ENCODE measurements at regions not wholly inside any gene's neighbourhood (a gene's known extent, or its start where the extent isn't known, plus 50 kb on each side); places are given as distances from the start of the nearest gene placed in this dataset.
A peak's percentile ranks its signal among the peaks of the same experiment; 100 is the strongest.
"Not testable (repeated sequence)": the region's sequence is repeated elsewhere in the genome, so short reads cannot be mapped to it uniquely, and the experiment has no call there.

GRCh38 chr13:23963184-23963931 lies 66.1 kb upstream of the C1QTNF9B start:
- peaks cover 0 to 7% of the 10 kb centered on the region in 2 donors for H3K4me1 ChIP-seq (ENCODE audit: control insufficient read depth in 1 of 2, insufficient read depth in 2 of 2, low read length in 2 of 2)
- no peaks in the 10 kb centered on the region for H3K36me3 ChIP-seq (ENCODE audit: control insufficient read depth in 1 of 2, insufficient read depth in 2 of 2, low read length in 2 of 2)
- H3K27ac ChIP-seq (ENCODE audit: low read length) = no peak overlapping the region
- no peaks in the 10 kb centered on the region for H3K27me3 ChIP-seq (ENCODE audit: low read depth, low read length)
- H3K9me3 ChIP-seq (ENCODE audit: control insufficient read depth in 1 of 2, low read length in 2 of 2) = no peaks in the 10 kb centered on the region
- H3K4me3 ChIP-seq (ENCODE audit: low read depth in 1 of 2, low read length in 2 of 2) = no peak overlapping the region

GRCh38 chr13:23963947-23964346 lies 66.6 kb upstream of the C1QTNF9B start:
- Histone ChIP-seq H3K36me3 (ENCODE audit: control insufficient read depth in 1 of 2, insufficient read depth in 2 of 2, low read length in 2 of 2) (no peaks in the 10 kb centered on the region), H3K27ac (ENCODE audit: low read length) (no peak overlapping the region), H3K4me3 (ENCODE audit: low read depth in 1 of 2, low read length in 2 of 2) (no peak overlapping the region), H3K27me3 (ENCODE audit: low read depth, low read length) (no peaks in the 10 kb centered on the region), H3K9me3 (ENCODE audit: control insufficient read depth in 1 of 2, low read length in 2 of 2) (no peaks in the 10 kb centered on the region), H3K4me1 (ENCODE audit: control insufficient read depth in 1 of 2, insufficient read depth in 2 of 2, low read length in 2 of 2) (peaks cover 0 to 7% of the 10 kb centered on the region in 2 donors)

GRCh38 chr13:23965346-23965745 lies 68.0 kb upstream of the C1QTNF9B start:
- H3K9me3 ChIP-seq (ENCODE audit: control insufficient read depth in 1 of 2, low read length in 2 of 2) = no peaks in the 10 kb centered on the region
- no peak overlapping the region for H3K27ac ChIP-seq (ENCODE audit: low read length)
- peaks cover 0 to 7% of the 10 kb centered on the region in 2 donors for H3K4me1 ChIP-seq (ENCODE audit: control insufficient read depth in 1 of 2, insufficient read depth in 2 of 2, low read length in 2 of 2)
- H3K36me3 ChIP-seq (ENCODE audit: control insufficient read depth in 1 of 2, insufficient read depth in 2 of 2, low read length in 2 of 2) = no peaks in the 10 kb centered on the region
- no peak overlapping the region for H3K4me3 ChIP-seq (ENCODE audit: low read depth in 1 of 2, low read length in 2 of 2)
- no peaks in the 10 kb centered on the region for H3K27me3 ChIP-seq (ENCODE audit: low read depth, low read length)

GRCh38 chr13:23966221-23966690 lies 69.0 kb upstream of the C1QTNF9B start:
- Histone ChIP-seq H3K27ac (ENCODE audit: low read length) (peak overlapping the region; percentile 82), H3K4me3 (ENCODE audit: low read depth in 1 of 2, low read length in 2 of 2) (peak overlapping the region in 1 of 2 donors; percentile 62), H3K9me3 (ENCODE audit: control insufficient read depth in 1 of 2, low read length in 2 of 2) (no peaks in the 10 kb centered on the region)

GRCh38 chr13:23966691-23967615 lies 69.7 kb upstream of the C1QTNF9B start:
- Histone ChIP-seq H3K27ac (ENCODE audit: low read length) (peak overlapping the region; percentile 82), H3K4me3 (ENCODE audit: low read depth in 1 of 2, low read length in 2 of 2) (peak overlapping the region in 1 of 2 donors; percentile 62), H3K4me1 (ENCODE audit: control insufficient read depth in 1 of 2, insufficient read depth in 2 of 2, low read length in 2 of 2) (peaks cover 0 to 7% of the 10 kb centered on the region in 2 donors), H3K36me3 (ENCODE audit: control insufficient read depth in 1 of 2, insufficient read depth in 2 of 2, low read length in 2 of 2) (no peaks in the 10 kb centered on the region), H3K27me3 (ENCODE audit: low read depth, low read length) (no peaks in the 10 kb centered on the region), H3K9me3 (ENCODE audit: control insufficient read depth in 1 of 2, low read length in 2 of 2) (no peaks in the 10 kb centered on the region)

More at GRCh38 chr13:23966221-23966690, 69.0 kb upstream of the C1QTNF9B start:
- Histone ChIP-seq H3K36me3 (ENCODE audit: control insufficient read depth in 1 of 2, insufficient read depth in 2 of 2, low read length in 2 of 2) (no peaks in the 10 kb centered on the region), H3K27me3 (ENCODE audit: low read depth, low read length) (no peaks in the 10 kb centered on the region), H3K4me1 (ENCODE audit: control insufficient read depth in 1 of 2, insufficient read depth in 2 of 2, low read length in 2 of 2) (peaks cover 0 to 7% of the 10 kb centered on the region in 2 donors)

- not testable (repeated sequence) for H3K4me1 ChIP-seq (ENCODE audit: control insufficient read depth in 1 of 2, insufficient read depth in 2 of 2, low read length in 2 of 2)
Measured at GRCh38 chr13:23967792-23968191, 70.5 kb upstream of the C1QTNF9B start.

GRCh38 chr13:23969647-23970046 lies 72.3 kb upstream of the C1QTNF9B start:
- Histone ChIP-seq H3K27ac (ENCODE audit: low read length) (no peak overlapping the region), H3K4me1 (ENCODE audit: control insufficient read depth in 1 of 2, insufficient read depth in 2 of 2, low read length in 2 of 2) (peaks cover 0 to 7% of the 10 kb centered on the region in 2 donors), H3K36me3 (ENCODE audit: control insufficient read depth in 1 of 2, insufficient read depth in 2 of 2, low read length in 2 of 2) (no peaks in the 10 kb centered on the region), H3K9me3 (ENCODE audit: control insufficient read depth in 1 of 2, low read length in 2 of 2) (no peaks in the 10 kb centered on the region), H3K27me3 (ENCODE audit: low read depth, low read length) (no peaks in the 10 kb centered on the region), H3K4me3 (ENCODE audit: low read depth in 1 of 2, low read length in 2 of 2) (no peak overlapping the region)

More at GRCh38 chr13:23967792-23968191, 70.5 kb upstream of the C1QTNF9B start:
- H3K9me3 ChIP-seq (ENCODE audit: control insufficient read depth in 1 of 2, low read length in 2 of 2); H3K27ac ChIP-seq (ENCODE audit: low read length); H3K4me3 ChIP-seq (ENCODE audit: low read depth in 1 of 2, low read length in 2 of 2); H3K36me3 ChIP-seq (ENCODE audit: control insufficient read depth in 1 of 2, insufficient read depth in 2 of 2, low read length in 2 of 2); H3K27me3 ChIP-seq (ENCODE audit: low read depth, low read length): not testable (repeated sequence)

- Histone ChIP-seq H3K9me3 (ENCODE audit: control insufficient read depth in 1 of 2, low read length in 2 of 2) (no peaks in the 10 kb centered on the region), H3K4me3 (ENCODE audit: low read depth in 1 of 2, low read length in 2 of 2) (peak overlapping the region; percentile 61 to 78), H3K36me3 (ENCODE audit: control insufficient read depth in 1 of 2, insufficient read depth in 2 of 2, low read length in 2 of 2) (no peaks in the 10 kb centered on the region), H3K27ac (ENCODE audit: low read length) (no peak overlapping the region), H3K4me1 (ENCODE audit: control insufficient read depth in 1 of 2, insufficient read depth in 2 of 2, low read length in 2 of 2) (peaks cover 0 to 6% of the 10 kb centered on the region in 2 donors), H3K27me3 (ENCODE audit: low read depth, low read length) (no peaks in the 10 kb centered on the region)
Measured at GRCh38 chr13:23979361-23980159, 82.3 kb upstream of the C1QTNF9B start.

- Histone ChIP-seq H3K4me1 (ENCODE audit: control insufficient read depth in 1 of 2, insufficient read depth in 2 of 2, low read length in 2 of 2) (peaks cover 0 to 6% of the 10 kb centered on the region in 2 donors), H3K36me3 (ENCODE audit: control insufficient read depth in 1 of 2, insufficient read depth in 2 of 2, low read length in 2 of 2) (no peaks in the 10 kb centered on the region), H3K4me3 (ENCODE audit: low read depth in 1 of 2, low read length in 2 of 2) (peak overlapping the region; percentile 61 to 78), H3K27me3 (ENCODE audit: low read depth, low read length) (no peaks in the 10 kb centered on the region), H3K9me3 (ENCODE audit: control insufficient read depth in 1 of 2, low read length in 2 of 2) (no peaks in the 10 kb centered on the region), H3K27ac (ENCODE audit: low read length) (no peak overlapping the region)
Measured at GRCh38 chr13:23980160-23980551, 82.9 kb upstream of the C1QTNF9B start.

GRCh38 chr13:23983671-23984070 lies 86.4 kb upstream of the C1QTNF9B start:
- Histone ChIP-seq H3K4me1 (ENCODE audit: control insufficient read depth in 1 of 2, insufficient read depth in 2 of 2, low read length in 2 of 2) (peaks cover 0 to 11% of the 10 kb centered on the region in 2 donors), H3K4me3 (ENCODE audit: low read depth in 1 of 2, low read length in 2 of 2) (no peak overlapping the region), H3K36me3 (ENCODE audit: control insufficient read depth in 1 of 2, insufficient read depth in 2 of 2, low read length in 2 of 2) (no peaks in the 10 kb centered on the region), H3K27me3 (ENCODE audit: low read depth, low read length) (no peaks in the 10 kb centered on the region), H3K9me3 (ENCODE audit: control insufficient read depth in 1 of 2, low read length in 2 of 2) (no peaks in the 10 kb centered on the region), H3K27ac (ENCODE audit: low read length) (no peak overlapping the region)
